ENCODE measurements at regions not wholly inside any gene's neighbourhood (a gene's known extent, or its start where the extent isn't known, plus 50 kb on each side); places are given as distances from the start of the nearest gene placed in this dataset.

GRCh38 chr12:123064366-123064765, 83.9 kb downstream of the ARL6IP4 start:
- TF ChIP-seq POLR2AphosphoS5 (IDR thresholded peaks at IDR 0.05; ENCODE audit: low read depth, low read length) (no peak), REST (IDR thresholded peaks at IDR 0.05; ENCODE audit: insufficient read depth in 1 of 2, low read depth in 2 of 2, low read length in 2 of 2) (no peak), TAF1 (IDR thresholded peaks at IDR 0.05; ENCODE audit: borderline replicate concordance, insufficient read depth, low read length) (no peak), SIN3A (IDR thresholded peaks at IDR 0.05; ENCODE audit: borderline replicate concordance, insufficient read depth, low read length) (no peak), FOXP2 (optimal IDR thresholded peaks at IDR 0.05; ENCODE audit: borderline replicate concordance, extremely low read depth, extremely low read length, insufficient read depth) (no peak)

All from PFSK-1 (cell line).